ENCODE measurements at regions not wholly inside any gene's neighbourhood (a gene's known extent, or its start where the extent isn't known, plus 50 kb on each side); places are given as distances from the start of the nearest gene placed in this dataset.

DNA sequence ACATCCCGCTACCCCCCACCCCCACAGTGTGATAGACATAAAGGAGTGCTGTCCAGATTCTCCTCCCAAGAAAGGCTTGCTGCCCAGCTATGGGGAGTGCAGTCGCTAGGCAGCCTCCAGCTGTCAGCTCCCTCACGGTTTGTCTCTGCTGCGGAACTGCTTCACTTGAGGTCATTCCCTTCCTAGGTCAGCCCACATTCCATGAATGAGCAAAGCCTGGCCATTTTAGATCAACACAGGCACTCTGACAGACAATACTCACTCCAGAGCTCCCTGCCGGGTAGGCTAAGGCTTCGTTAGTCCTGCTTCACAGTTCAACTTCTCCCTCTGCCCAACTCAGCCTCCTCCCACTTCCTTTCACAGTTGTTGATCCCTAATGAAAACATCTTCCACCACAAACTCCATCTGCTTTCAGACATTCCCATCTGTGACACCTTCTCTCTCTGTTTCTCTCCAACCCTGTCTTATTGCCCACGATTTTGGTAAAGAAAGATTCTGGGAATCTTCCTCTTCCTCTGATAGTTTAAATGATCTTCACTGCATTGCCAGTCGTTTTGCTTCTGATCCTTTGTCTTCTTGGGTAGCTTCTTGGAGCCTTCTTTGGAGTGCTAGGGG lies 318.9 kb upstream of the F9 start (continued):
- TF ChIP-seq CHD7 (IDR thresholded peaks at IDR 0.05; ENCODE audit: low read depth, low read length): no peak
- no peak for TF ChIP-seq ZNF586 (CRISPR knock-in tag; conservative IDR thresholded peaks at IDR 0.05)
- TF ChIP-seq MLX (CRISPR knock-in tag; conservative IDR thresholded peaks at IDR 0.05): no peak
- TF ChIP-seq MEF2D (tag; conservative IDR thresholded peaks at IDR 0.05; ENCODE audit: low read depth): no peak
- TF ChIP-seq NRF1 (conservative IDR thresholded peaks at IDR 0.05 in 1 of 2, IDR thresholded peaks at IDR 0.05 in 1 of 2): no peak
- no peak for TF ChIP-seq NFE2 (IDR thresholded peaks at IDR 0.05; ENCODE audit: low read depth)
- TF ChIP-seq, protein P1, sequence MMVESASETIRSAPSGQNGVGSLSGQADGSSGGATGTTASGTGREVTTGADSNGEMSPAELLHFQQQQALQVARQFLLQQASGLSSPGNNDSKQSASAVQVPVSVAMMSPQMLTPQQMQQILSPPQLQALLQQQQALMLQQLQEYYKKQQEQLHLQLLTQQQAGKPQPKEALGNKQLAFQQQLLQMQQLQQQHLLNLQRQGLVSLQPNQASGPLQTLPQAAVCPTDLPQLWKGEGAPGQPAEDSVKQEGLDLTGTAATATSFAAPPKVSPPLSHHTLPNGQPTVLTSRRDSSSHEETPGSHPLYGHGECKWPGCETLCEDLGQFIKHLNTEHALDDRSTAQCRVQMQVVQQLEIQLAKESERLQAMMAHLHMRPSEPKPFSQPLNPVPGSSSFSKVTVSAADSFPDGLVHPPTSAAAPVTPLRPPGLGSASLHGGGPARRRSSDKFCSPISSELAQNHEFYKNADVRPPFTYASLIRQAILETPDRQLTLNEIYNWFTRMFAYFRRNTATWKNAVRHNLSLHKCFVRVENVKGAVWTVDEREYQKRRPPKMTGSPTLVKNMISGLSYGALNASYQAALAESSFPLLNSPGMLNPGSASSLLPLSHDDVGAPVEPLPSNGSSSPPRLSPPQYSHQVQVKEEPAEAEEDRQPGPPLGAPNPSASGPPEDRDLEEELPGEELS (CRISPR knock-in tag; IDR thresholded peaks at IDR 0.05; ENCODE audit: borderline replicate concordance): no peak
- TF ChIP-seq, protein P2, sequence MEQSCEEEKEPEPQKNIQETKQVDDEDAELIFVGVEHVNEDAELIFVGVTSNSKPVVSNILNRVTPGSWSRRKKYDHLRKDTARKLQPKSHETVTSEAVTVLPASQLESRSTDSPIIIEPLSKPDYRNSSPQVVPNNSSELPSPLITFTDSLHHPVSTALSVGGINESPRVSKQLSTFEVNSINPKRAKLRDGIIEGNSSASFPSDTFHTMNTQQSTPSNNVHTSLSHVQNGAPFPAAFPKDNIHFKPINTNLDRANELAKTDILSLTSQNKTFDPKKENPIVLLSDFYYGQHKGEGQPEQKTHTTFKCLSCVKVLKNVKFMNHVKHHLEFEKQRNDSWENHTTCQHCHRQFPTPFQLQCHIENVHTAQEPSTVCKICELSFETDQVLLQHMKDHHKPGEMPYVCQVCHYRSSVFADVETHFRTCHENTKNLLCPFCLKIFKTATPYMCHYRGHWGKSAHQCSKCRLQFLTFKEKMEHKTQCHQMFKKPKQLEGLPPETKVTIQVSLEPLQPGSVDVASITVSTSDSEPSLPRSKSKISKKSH (CRISPR knock-in tag; IDR thresholded peaks at IDR 0.05): no peak
- no peak for TF ChIP-seq GABPB1 (CRISPR knock-in tag; IDR thresholded peaks at IDR 0.05)
- no peak for TF ChIP-seq ZNF165 (CRISPR knock-in tag; IDR thresholded peaks at IDR 0.05; ENCODE audit: borderline replicate concordance)
- TF ChIP-seq SMARCB1 (IDR thresholded peaks at IDR 0.05; ENCODE audit: insufficient read length, low read depth): no peak
- TF ChIP-seq ZNF316 (IDR thresholded peaks at IDR 0.05): no peak
